Left lobe of liver (tissue), 2 donors: ENCODE measurements at regions not wholly inside any gene's neighbourhood (a gene's known extent, or its start where the extent isn't known, plus 50 kb on each side); places are given as distances from the start of the nearest gene placed in this dataset.

Experiments
- ATAC-seq: fragments of 200-7000 bp; cut with Tn5 transposase; one replicate; pipeline ENCODE4 v1.9.1; 2020; ENCODE audit warnings: mild to moderate bottlenecking, moderate library complexity
- DNase-seq: peaks from one replicate; pipeline ENCODE4 v3.0.0-alpha.2; 2020; ENCODE audit warnings: low spot score
- donor health status: DM: no; HTN: no; CAD: no; lungs with moderate emphysema.
- donor health status: DM: no; HTN: yes; CAD: no.

DNA sequence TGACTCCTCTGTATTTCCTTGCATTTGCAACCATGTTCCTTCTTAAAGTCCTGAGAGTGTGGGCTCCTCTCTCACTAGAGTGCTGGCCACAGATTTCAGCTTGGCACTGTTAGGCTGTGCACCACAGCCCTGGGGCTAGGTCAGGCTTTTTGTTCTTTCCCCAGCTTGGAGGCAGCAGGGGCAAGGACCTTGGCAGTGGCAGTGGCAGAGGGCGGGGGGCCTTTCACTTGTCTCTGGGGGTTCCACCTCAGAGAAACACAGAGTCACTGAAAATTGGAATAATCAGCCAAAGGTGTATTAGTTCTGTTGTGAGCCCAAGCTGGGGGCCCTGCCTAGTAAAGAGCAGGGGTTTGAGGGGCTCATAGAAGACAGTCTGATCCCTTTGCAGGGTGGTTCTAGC, 142.8 kb upstream of the CT83 start:
- DNase-seq (no peak), ATAC-seq (no peak)

- DNase-seq: no peak
- no peak for ATAC-seq
These were observed 133.2 kb upstream of the CT83 start for GRCh38 chrX:116596010-116596409.
